Esophagus muscularis mucosa (tissue), 4 donors: ENCODE measurements at regions not wholly inside any gene's neighbourhood (a gene's known extent, or its start where the extent isn't known, plus 50 kb on each side); places are given as distances from the start of the nearest gene placed in this dataset.

ENCODE experiments used
- CTCF ChIP-seq, 3 experiments: fragments of 200-600 bp in 2 of 3; fragments of 450-650 bp in 1 of 3; sonication (generic) in 2 of 3; IDR thresholded peaks; one replicate each; pipeline ENCODE4 v1.5.1; 2017 to 2019; ENCODE audit warnings: antibody characterized with exemption in 3 of 3, mild to moderate bottlenecking in 2 of 3, moderate library complexity in 1 of 3
- EP300 ChIP-seq: sonication (generic); formaldehyde crosslinking; IDR thresholded peaks from one replicate; pipeline ENCODE4 v1.6.1; 2017; ENCODE audit warnings: antibody characterized with exemption
- POLR2A ChIP-seq: fragments of 450-650 bp; IDR thresholded peaks from one replicate; pipeline ENCODE4 v1.6.1; 2017; ENCODE audit warnings: antibody characterized with exemption, moderate library complexity, mild to moderate bottlenecking, low read depth

GRCh38 chr4:22215084-22215483 is 266.5 kb upstream of the KCNIP4 start:
- no peak for TF ChIP-seq CTCF (IDR thresholded peaks at IDR 0.05)
- TF ChIP-seq POLR2A = no peak
- no peak for TF ChIP-seq EP300
